GM13977 (cell line): ENCODE measurements at regions not wholly inside any gene's neighbourhood (a gene's known extent, or its start where the extent isn't known, plus 50 kb on each side); places are given as distances from the start of the nearest gene placed in this dataset.

Experiments used
- DNase-seq: peaks from one replicate; pipeline ENCODE4 v3.0.0; 2012; ENCODE audit warnings: low spot score
- in situ Hi-C: fragments of 300-500 bp; cut with MboI; formaldehyde crosslinking; loops from one replicate; pipeline ENCODE4 v1.12.0; 2022; ENCODE audit warnings: low sequenced_read_pairs, low pct_unique_long_range_greater_than_20kb, mixed read lengths, inconsistent platforms; ENCODE audit not compliant: unreplicated experiment
- TF ChIP-seq, protein P1 (sequence below): IDR thresholded peaks from 2 replicates; pipeline ENCODE4 v1.5.1; 2012; ENCODE audit warnings: mild to moderate bottlenecking, control low read depth; ENCODE audit not compliant: insufficient read depth; ENCODE audit errors: extremely low read depth, missing control alignments

DNA sequence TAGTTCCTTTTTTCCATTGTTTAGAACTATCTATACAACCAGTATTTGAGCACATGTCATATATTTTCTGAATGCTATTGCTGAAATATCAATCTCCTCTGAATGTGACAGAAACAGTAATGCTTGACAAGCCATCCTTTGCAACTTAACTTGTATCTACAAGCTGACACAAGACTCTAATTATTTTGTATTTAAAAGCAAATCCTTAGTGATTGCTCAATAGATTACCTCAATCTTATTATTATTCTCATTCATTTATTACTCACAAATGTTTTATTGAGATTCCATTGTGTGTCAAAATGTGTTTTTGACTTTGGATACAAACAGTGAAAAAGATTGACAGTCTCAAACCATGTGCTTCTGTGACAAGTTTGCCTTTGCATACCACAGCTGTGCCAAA, 787.8 kb upstream of the PRR20A start:
- in situ Hi-C loops: no loop called here
- DNase-seq: no peak
- TF ChIP-seq, protein P1, sequence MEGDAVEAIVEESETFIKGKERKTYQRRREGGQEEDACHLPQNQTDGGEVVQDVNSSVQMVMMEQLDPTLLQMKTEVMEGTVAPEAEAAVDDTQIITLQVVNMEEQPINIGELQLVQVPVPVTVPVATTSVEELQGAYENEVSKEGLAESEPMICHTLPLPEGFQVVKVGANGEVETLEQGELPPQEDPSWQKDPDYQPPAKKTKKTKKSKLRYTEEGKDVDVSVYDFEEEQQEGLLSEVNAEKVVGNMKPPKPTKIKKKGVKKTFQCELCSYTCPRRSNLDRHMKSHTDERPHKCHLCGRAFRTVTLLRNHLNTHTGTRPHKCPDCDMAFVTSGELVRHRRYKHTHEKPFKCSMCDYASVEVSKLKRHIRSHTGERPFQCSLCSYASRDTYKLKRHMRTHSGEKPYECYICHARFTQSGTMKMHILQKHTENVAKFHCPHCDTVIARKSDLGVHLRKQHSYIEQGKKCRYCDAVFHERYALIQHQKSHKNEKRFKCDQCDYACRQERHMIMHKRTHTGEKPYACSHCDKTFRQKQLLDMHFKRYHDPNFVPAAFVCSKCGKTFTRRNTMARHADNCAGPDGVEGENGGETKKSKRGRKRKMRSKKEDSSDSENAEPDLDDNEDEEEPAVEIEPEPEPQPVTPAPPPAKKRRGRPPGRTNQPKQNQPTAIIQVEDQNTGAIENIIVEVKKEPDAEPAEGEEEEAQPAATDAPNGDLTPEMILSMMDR: no peak

- TF ChIP-seq, protein P1: no peak
- in situ Hi-C loops: no loop called here
- DNase-seq: no peak
These were observed 784.0 kb upstream of the PRR20A start for GRCh38 chr13:56356690-56357089.

DNA sequence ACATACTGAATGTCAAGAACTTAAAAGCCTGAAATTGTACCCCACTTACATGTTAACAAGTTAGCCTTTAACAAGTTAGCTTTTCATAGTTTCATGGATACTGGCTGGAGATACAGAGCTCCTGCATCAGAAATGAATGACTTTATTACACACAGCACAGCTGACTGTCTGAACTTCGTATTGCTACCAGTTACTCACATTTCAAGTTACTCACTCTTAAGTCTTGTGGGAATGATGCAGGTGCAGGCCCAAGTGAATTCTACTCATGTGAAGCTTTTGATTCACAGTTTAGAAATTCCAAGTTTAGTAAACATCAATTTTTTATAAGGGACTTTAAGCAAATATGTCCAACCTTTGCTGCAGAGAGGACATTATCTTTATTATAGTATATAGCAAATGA, 762.2 kb upstream of the PRR20A start:
- DNase-seq: no peak
- in situ Hi-C loops: no loop called here
- TF ChIP-seq, protein P1: no peak

- TF ChIP-seq, protein P1: no peak
- in situ Hi-C loops: no loop called here
- no peak for DNase-seq
These were observed 747.2 kb upstream of the PRR20A start for GRCh38 chr13:56393549-56393948.

- in situ Hi-C loops: no loop called here
- DNase-seq: no peak
- TF ChIP-seq, protein P1: no peak
These were observed 744.4 kb upstream of the PRR20A start for GRCh38 chr13:56396318-56396717.

DNA sequence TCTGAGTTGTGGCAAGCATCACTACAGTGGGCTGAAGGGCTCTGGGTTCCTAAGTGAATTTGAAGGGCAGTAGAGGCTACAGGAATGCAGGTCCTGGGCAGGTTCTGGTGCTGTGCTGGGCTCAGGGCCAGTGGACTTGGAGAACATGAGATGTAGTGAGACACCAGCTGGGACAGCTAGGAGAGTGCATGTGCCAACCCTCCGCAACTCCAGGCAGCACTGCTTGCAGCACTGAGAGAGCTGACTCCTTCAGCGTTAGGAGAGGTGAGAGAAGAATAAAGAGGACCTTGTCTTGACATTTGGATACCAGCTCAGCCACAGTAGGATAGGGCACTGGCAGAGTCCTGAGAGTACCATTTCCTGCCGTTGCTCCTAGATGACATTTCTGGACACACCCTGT, 739.9 kb upstream of the PRR20A start:
- TF ChIP-seq, protein P1: no peak
- in situ Hi-C loops: no loop called here
- DNase-seq: no peak

GRCh38 chr13:56412856-56413255, 727.9 kb upstream of the PRR20A start:
- in situ Hi-C loops: no loop called here
- DNase-seq: no peak
- TF ChIP-seq, protein P1: no peak
